Ovary (tissue), 7 donors: ENCODE measurements at regions not wholly inside any gene's neighbourhood (a gene's known extent, or its start where the extent isn't known, plus 50 kb on each side); places are given as distances from the start of the nearest gene placed in this dataset.
"Not testable (repeated sequence)": the region's sequence is repeated elsewhere in the genome, so short reads cannot be mapped to it uniquely, and the experiment has no call there.

Source experiments
- DNase-seq, 5 donors: peaks; one replicate each; pipeline ENCODE4 v3.0.0-alpha.2; 2019 to 2020
- H3K27ac ChIP-seq, 2 donors: fragments of 200-600 bp; one replicate each; pipeline versions ENCODE4 v1.5.1 to v1.8.0; 2019 to 2022
- H3K27me3 ChIP-seq: fragments of 200-600 bp; one replicate; pipeline ENCODE4 v1.8.0; 2022
- H3K36me3 ChIP-seq: fragments of 200-600 bp; sonication (generic); one replicate; pipeline ENCODE4 v1.5.1; 2019
- H3K4me1 ChIP-seq: one replicate; pipeline ENCODE4 v1.8.1; 2013; ENCODE audit warnings: mild to moderate bottlenecking, moderate library complexity; ENCODE audit not compliant: insufficient read depth
- H3K4me3 ChIP-seq: fragments of 200-600 bp; sonication (generic); one replicate; pipeline ENCODE4 v1.5.1; 2017
- H3K9me3 ChIP-seq, 2 donors: fragments of 200-600 bp in 1 of 2; sonication (generic) in 1 of 2; one replicate each; pipeline versions ENCODE4 v1.5.1 to v1.8.1; 2013 to 2019; ENCODE audit warnings: mild to moderate bottlenecking in 1 of 2, moderate library complexity in 1 of 2
- CTCF ChIP-seq, 3 donors: fragments of 450-650 bp in 2 of 3; fragments of 200-600 bp in 1 of 3; IDR thresholded peaks; one replicate each; pipeline versions ENCODE4 v1.5.1 to v1.8.0; 2016 to 2022; ENCODE audit warnings: antibody characterized with exemption in 3 of 3, mild to moderate bottlenecking in 1 of 3
- EP300 ChIP-seq: sonication (generic); formaldehyde crosslinking; IDR thresholded peaks from one replicate; pipeline ENCODE4 v1.6.1; 2017; ENCODE audit warnings: antibody characterized with exemption
- POLR2A ChIP-seq: fragments of 450-650 bp; IDR thresholded peaks from one replicate; pipeline ENCODE4 v1.6.1; 2017; ENCODE audit warnings: antibody characterized with exemption, mild to moderate bottlenecking, moderate library complexity
- WGBS, 3 donors: extraction: QIAGEN DNeasy Blood & Tissue Kit in 1 of 3; methylation state at CpG; one replicate each; pipeline versions ENCODE4 v1.1.5 to v1.1.7; 2013 to 2017; 5-methylcytosine and 5-hydroxymethylcytosine counted together
- intact Hi-C, 4 donors: fragments of 100-400 bp; cut with DNase I; formaldehyde crosslinking; loops; one replicate each; pipeline versions ENCODE4 v1.11.0 to v1.15.1; 2022 to 2023
- donor health status: DM: no; HTN: no; CAD: no; lungs with moderate emphysema.
- donor health status: DM: no; HTN: no; CAD: no.
- donor health status: Bipolar disorder and iron deficiency.
- donor health status: DM: no; HTN: no; CAD: no.
- donor health status: DM: yes; HTN: yes; CAD: no.

DNA sequence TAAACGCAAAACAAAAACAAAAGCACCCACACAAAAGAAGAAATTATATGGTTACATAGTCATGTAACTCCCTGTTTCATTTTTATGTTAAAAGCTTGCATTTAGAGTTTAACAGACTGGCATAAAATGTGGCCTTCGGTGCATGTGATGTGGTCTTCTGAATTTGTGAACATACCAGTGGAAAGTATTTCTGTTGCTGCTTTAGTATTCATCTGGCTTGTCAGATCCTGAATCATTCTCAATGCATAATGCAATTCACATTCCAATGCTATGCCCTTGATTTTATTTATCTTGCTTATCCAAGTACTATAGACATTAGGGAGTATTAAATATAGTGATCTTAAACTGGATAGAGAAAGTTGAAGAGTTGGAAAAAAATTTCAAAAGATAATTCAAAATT lies 740.2 kb upstream of the ZNF608 start:
- intact Hi-C loops, result no loop called here
- no peak for DNase-seq
- Histone ChIP-seq H3K4me3 (no peak overlapping the region), H3K27me3 (no peaks in the 10 kb centered on the region), H3K9me3 (no peaks in the 10 kb centered on the region), H3K36me3 (no peaks in the 10 kb centered on the region), H3K4me1 (peaks cover 9% of the 10 kb centered on the region), H3K27ac (no peak overlapping the region)
- WGBS, 3 donors, result 85 to 96% (median 92%) methylated on average over 2 of the region's 2 CpGs
- TF ChIP-seq EP300, result no peak
- TF ChIP-seq POLR2A, result no peak
- TF ChIP-seq CTCF (IDR thresholded peaks at IDR 0.05), result no peak

GRCh38 chr5:125487231-125487630 lies 740.8 kb upstream of the ZNF608 start:
- DNase-seq, result no peak
- Histone ChIP-seq H3K27ac (no peak overlapping the region), H3K27me3 (no peaks in the 10 kb centered on the region), H3K36me3 (no peaks in the 10 kb centered on the region), H3K4me3 (no peak overlapping the region), H3K4me1 (peaks cover 9% of the 10 kb centered on the region), H3K9me3 (no peaks in the 10 kb centered on the region)
- 39 to 52% (median 46%) methylated on average over 3 of the region's 3 CpGs for WGBS, 3 donors
- intact Hi-C loops, result no loop called here
- no peak for TF ChIP-seq EP300
- TF ChIP-seq POLR2A, result no peak
- TF ChIP-seq CTCF (IDR thresholded peaks at IDR 0.05), result no peak

GRCh38 chr5:125487652-125488051 lies 741.2 kb upstream of the ZNF608 start:
- 90 to 93% (median 93%) methylated on average over 4 of the region's 4 CpGs for WGBS, 3 donors
- DNase-seq, H3K27ac ChIP-seq, H3K4me1 ChIP-seq, H3K36me3 ChIP-seq, H3K9me3 ChIP-seq, H3K4me3 ChIP-seq, H3K27me3 ChIP-seq, intact Hi-C loops: not testable (repeated sequence)

GRCh38 chr5:125489146-125489545 lies 742.7 kb upstream of the ZNF608 start:
- peaks cover 8% of the 10 kb centered on the region for H3K4me1 ChIP-seq
- no peak overlapping the region for H3K4me3 ChIP-seq
- no peaks in the 10 kb centered on the region for H3K27me3 ChIP-seq
- intact Hi-C loops, result no loop called here
- TF ChIP-seq POLR2A (no peak), EP300 (no peak)
- no peak overlapping the region for H3K27ac ChIP-seq
- DNase-seq, result no peak
- H3K36me3 ChIP-seq, result no peaks in the 10 kb centered on the region
- WGBS, 3 donors, result 95 to 98% (median 97%) methylated on average over 2 of the region's 2 CpGs
- H3K9me3 ChIP-seq, result no peaks in the 10 kb centered on the region

GRCh38 chr5:125491986-125492492 lies 745.6 kb upstream of the ZNF608 start:
- no peak overlapping the region for H3K4me3 ChIP-seq
- TF ChIP-seq EP300 (no peak), POLR2A (no peak), CTCF (IDR thresholded peaks at IDR 0.05) (no peak)

DNA sequence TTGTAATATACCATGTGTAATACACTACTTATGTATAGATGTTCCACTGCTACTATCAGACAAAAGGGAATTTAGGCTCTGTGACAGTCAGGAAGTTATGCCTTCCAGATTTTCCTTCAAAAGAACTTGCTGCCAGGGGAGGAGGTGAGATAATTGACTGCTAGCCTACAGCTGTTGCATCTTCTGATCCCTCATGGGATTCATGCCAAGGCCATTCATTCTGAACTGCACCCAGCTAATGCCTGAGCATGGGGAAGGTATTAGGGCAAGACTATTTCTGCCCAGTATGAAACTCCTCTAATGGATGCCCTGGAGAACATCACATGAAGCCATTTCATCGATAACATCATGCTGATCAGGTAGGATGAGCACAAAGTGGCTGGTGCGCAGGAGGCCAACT lies 746.5 kb upstream of the ZNF608 start:
- intact Hi-C loops, result no loop called here
- Histone ChIP-seq H3K27ac (no peak overlapping the region), H3K9me3 (no peaks in the 10 kb centered on the region), H3K27me3 (no peaks in the 10 kb centered on the region), H3K4me3 (no peak overlapping the region), H3K4me1 (no peaks in the 10 kb centered on the region), H3K36me3 (no peaks in the 10 kb centered on the region)
- 96 to 100% (median 98%) methylated on average over 2 of the region's 2 CpGs for WGBS, 3 donors
- TF ChIP-seq EP300 (no peak), POLR2A (no peak), CTCF (IDR thresholded peaks at IDR 0.05) (no peak)
- DNase-seq, result no peak

More at GRCh38 chr5:125491986-125492492, 745.6 kb upstream of the ZNF608 start:
- no peaks in the 10 kb centered on the region for H3K4me1 ChIP-seq
- intact Hi-C loops, result no loop called here
- H3K27ac ChIP-seq, result no peak overlapping the region
- no peaks in the 10 kb centered on the region for H3K36me3 ChIP-seq
- H3K27me3 ChIP-seq, result no peaks in the 10 kb centered on the region
- WGBS, 3 donors, result 27 to 38% (median 33%) methylated on average over 3 of the region's 3 CpGs
- H3K9me3 ChIP-seq, result no peaks in the 10 kb centered on the region
- no peak for DNase-seq
